MM.1S (cell line): ENCODE measurements at regions not wholly inside any gene's neighbourhood (a gene's known extent, or its start where the extent isn't known, plus 50 kb on each side); places are given as distances from the start of the nearest gene placed in this dataset.

Experiments used
- DNase-seq: peaks from one replicate; pipeline ENCODE4 v3.0.0-alpha.2; 2015
- H2AFZ ChIP-seq: fragments of 300-600 bp; sonication (generic); 2 replicates; pipeline ENCODE4 v1.6.0; 2016; ENCODE audit warnings: antibody characterized with exemption, low read length
- H3F3A ChIP-seq: fragments of 300-600 bp; sonication (generic); 2 replicates; pipeline ENCODE4 v1.6.1; 2016; ENCODE audit warnings: mild to moderate bottlenecking, antibody characterized with exemption, low read length, moderate library complexity, mixed read lengths; ENCODE audit not compliant: insufficient read depth
- H3K27ac ChIP-seq: fragments of 300-600 bp; sonication (generic); 2 replicates; pipeline ENCODE4 v1.5.1; 2016; ENCODE audit warnings: mild to moderate bottlenecking, low read length
- H3K27me3 ChIP-seq: fragments of 300-600 bp; sonication (generic); replicated peaks from 2 replicates; pipeline ENCODE4 v1.6.0; 2016; ENCODE audit warnings: low read length; ENCODE audit not compliant: insufficient read depth
- H3K36me3 ChIP-seq: fragments of 300-600 bp; sonication (generic); replicated peaks from 2 replicates; pipeline ENCODE4 v1.6.1; 2016; ENCODE audit warnings: mild to moderate bottlenecking, low read length, mixed read lengths; ENCODE audit not compliant: insufficient read depth
- H3K4me1 ChIP-seq: fragments of 300-600 bp; sonication (generic); 2 replicates; pipeline ENCODE4 v1.6.1; 2016; ENCODE audit warnings: low read length, mixed read lengths
- H3K4me2 ChIP-seq: fragments of 300-600 bp; sonication (generic); 2 replicates; pipeline ENCODE4 v1.6.0; 2016; ENCODE audit warnings: low read depth, low read length
- H3K4me3 ChIP-seq: fragments of 300-600 bp; sonication (generic); 2 replicates; pipeline ENCODE4 v1.5.1; 2016; ENCODE audit warnings: low read length, mixed read lengths
- H3K79me2 ChIP-seq: fragments of 300-600 bp; sonication (generic); 2 replicates; pipeline ENCODE4 v1.6.1; 2016; ENCODE audit warnings: mixed run types, low read length, mixed read lengths
- H3K9ac ChIP-seq: fragments of 300-600 bp; sonication (generic); 2 replicates; pipeline ENCODE4 v1.6.1; 2016; ENCODE audit warnings: low read length, mixed read lengths
- H3K9me2 ChIP-seq: fragments of 300-600 bp; sonication (generic); replicated peaks from 2 replicates; pipeline ENCODE4 v1.6.1; 2016; ENCODE audit warnings: mild to moderate bottlenecking, low read length, mixed read lengths; ENCODE audit not compliant: insufficient read depth
- H3K9me3 ChIP-seq: fragments of 300-600 bp; sonication (generic); replicated peaks from 2 replicates; pipeline ENCODE4 v1.6.1; 2016; ENCODE audit warnings: mild to moderate bottlenecking, low read length, mixed read lengths; ENCODE audit not compliant: insufficient read depth
- H4K20me1 ChIP-seq: fragments of 300-600 bp; sonication (generic); 2 replicates; pipeline ENCODE4 v1.6.1; 2016; ENCODE audit warnings: mild to moderate bottlenecking, low read length, moderate library complexity, mixed read lengths; ENCODE audit not compliant: insufficient read depth
- EZH2 ChIP-seq: fragments of 300-600 bp; sonication (generic); optimal IDR thresholded peaks from 2 replicates; pipeline ENCODE3; 2017; ENCODE audit warnings: low read depth, mild to moderate bottlenecking, antibody characterized with exemption, low read length, mixed read lengths
- EZH2phosphoT487 ChIP-seq: fragments of 300-600 bp; sonication (generic); IDR thresholded peaks from 2 replicates; pipeline ENCODE4 v1.6.1; 2018; ENCODE audit warnings: antibody characterized with exemption, low read length
- TF ChIP-seq, protein P1 (sequence below): fragments of 300-600 bp; sonication (generic); IDR thresholded peaks from 2 replicates; pipeline ENCODE4 v1.5.1; 2016; ENCODE audit warnings: antibody characterized with exemption, low read length, mixed read lengths

DNA sequence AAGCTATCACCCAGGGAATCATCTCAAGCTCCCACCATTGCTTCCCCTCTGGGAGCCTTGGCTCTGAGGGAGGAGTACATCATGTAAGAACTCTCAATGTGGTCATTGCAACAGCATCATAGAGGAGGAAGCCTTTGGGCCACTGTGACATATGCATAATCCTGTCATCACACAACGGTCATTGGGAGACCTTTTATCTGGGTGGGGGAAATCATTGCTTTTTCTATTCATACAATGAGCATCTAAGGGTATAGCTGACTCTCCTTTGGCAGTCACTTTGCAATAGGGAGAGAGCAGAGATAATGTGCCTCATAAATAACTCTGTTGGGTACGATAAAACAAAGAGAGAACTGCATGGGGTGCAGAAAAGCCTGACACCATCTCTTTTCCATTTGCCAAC, 155.2 kb upstream of the KCNIP4 start:
- Histone ChIP-seq H4K20me1 (no peaks in the 10 kb centered on the region), H3K9me3 (no peaks in the 10 kb centered on the region), H3K4me3 (no peak overlapping the region), H3K27ac (no peak overlapping the region), H2AFZ (no peak overlapping the region), H3K4me2 (no peak overlapping the region), H3K4me1 (no peaks in the 10 kb centered on the region), H3K9ac (no peak overlapping the region), H3K79me2 (no peaks in the 10 kb centered on the region), H3F3A (no peaks in the 10 kb centered on the region), H3K27me3 (no peaks in the 10 kb centered on the region), H3K36me3 (no peaks in the 10 kb centered on the region), H3K9me2 (0 out of 2 replicates have a peak, but pooled peaks cover 3% of the 10 kb centered on the region)
- TF ChIP-seq EZH2 (no peak), EZH2phosphoT487 (no peak)
- TF ChIP-seq, protein P1, sequence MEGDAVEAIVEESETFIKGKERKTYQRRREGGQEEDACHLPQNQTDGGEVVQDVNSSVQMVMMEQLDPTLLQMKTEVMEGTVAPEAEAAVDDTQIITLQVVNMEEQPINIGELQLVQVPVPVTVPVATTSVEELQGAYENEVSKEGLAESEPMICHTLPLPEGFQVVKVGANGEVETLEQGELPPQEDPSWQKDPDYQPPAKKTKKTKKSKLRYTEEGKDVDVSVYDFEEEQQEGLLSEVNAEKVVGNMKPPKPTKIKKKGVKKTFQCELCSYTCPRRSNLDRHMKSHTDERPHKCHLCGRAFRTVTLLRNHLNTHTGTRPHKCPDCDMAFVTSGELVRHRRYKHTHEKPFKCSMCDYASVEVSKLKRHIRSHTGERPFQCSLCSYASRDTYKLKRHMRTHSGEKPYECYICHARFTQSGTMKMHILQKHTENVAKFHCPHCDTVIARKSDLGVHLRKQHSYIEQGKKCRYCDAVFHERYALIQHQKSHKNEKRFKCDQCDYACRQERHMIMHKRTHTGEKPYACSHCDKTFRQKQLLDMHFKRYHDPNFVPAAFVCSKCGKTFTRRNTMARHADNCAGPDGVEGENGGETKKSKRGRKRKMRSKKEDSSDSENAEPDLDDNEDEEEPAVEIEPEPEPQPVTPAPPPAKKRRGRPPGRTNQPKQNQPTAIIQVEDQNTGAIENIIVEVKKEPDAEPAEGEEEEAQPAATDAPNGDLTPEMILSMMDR, result no peak
- DNase-seq, result no peak

DNA sequence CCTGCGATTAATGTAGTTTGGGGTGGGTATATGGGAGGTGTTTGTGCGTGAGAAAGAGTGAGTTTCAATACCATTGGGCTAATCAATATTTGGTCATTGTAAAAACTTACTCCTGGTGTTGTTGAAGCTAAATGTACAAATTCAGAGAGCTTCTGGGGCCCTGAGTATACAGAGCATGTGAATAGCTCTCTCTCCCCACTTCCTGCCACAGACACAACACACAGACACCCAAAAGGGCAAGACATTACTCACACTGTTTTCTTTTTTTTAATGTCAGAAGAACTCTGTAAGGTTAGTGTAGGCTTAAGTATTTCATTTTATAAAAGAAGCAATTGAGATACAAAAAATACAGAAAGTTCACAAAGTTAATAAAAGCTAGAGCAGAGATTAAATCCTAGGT, 151.3 kb upstream of the KCNIP4 start:
- Histone ChIP-seq H3K4me1 (no peaks in the 10 kb centered on the region), H3K9ac (no peak overlapping the region), H3K27ac (no peak overlapping the region), H3K4me2 (no peak overlapping the region), H3K36me3 (no peaks in the 10 kb centered on the region), H3K9me2 (0 out of 2 replicates have a peak, but pooled peaks cover 3% of the 10 kb centered on the region), H3K27me3 (no peaks in the 10 kb centered on the region), H4K20me1 (no peaks in the 10 kb centered on the region), H3K9me3 (no peaks in the 10 kb centered on the region), H2AFZ (no peak overlapping the region), H3K4me3 (no peak overlapping the region), H3K79me2 (no peaks in the 10 kb centered on the region), H3F3A (no peaks in the 10 kb centered on the region)
- TF ChIP-seq, protein P1, result no peak
- no peak for DNase-seq

DNA sequence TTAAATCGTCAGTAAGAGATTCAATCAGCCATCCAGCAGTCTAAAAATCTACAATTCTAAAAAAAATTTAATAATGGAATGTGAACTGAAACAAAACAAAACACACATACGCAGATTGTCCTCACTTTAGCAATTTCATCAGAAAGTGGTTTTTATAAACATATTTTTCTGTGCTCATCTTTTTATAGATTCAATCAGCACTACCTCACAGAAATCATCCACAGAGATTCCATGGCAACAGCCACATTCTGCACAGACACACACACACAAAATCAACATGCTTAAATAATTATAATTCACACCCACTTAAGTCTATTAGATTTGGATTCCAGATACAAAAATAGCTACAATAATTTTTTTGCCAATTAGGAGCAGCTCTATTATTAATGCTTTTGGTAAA, 149.0 kb upstream of the KCNIP4 start:
- Histone ChIP-seq H3K9me2 (0 out of 2 replicates have a peak, but pooled peaks cover 3% of the 10 kb centered on the region), H3K79me2 (no peaks in the 10 kb centered on the region), H4K20me1 (no peaks in the 10 kb centered on the region), H3F3A (no peaks in the 10 kb centered on the region), H3K9ac (no peak overlapping the region), H3K27ac (no peak overlapping the region), H2AFZ (no peak overlapping the region), H3K36me3 (no peaks in the 10 kb centered on the region), H3K4me2 (no peak overlapping the region), H3K4me1 (no peaks in the 10 kb centered on the region), H3K9me3 (no peaks in the 10 kb centered on the region), H3K27me3 (no peaks in the 10 kb centered on the region), H3K4me3 (no peak overlapping the region)
- DNase-seq, result no peak
- TF ChIP-seq EZH2phosphoT487 (no peak), EZH2 (no peak)
- TF ChIP-seq, protein P1, result no peak
